ENCODE measurements at regions not wholly inside any gene's neighbourhood (a gene's known extent, or its start where the extent isn't known, plus 50 kb on each side); places are given as distances from the start of the nearest gene placed in this dataset.

GRCh38 chr5:106202035-106202434 is 1468.7 kb downstream of the EFNA5 start:
- TF ChIP-seq SIN3A (IDR thresholded peaks at IDR 0.05; ENCODE audit: borderline replicate concordance, insufficient read depth, low read length) (no peak), POLR2AphosphoS5 (IDR thresholded peaks at IDR 0.05; ENCODE audit: low read depth, low read length) (no peak)

Measured in PFSK-1 (cell line).